Skeletal muscle tissue (tissue), 3 donors: ENCODE measurements at regions not wholly inside any gene's neighbourhood (a gene's known extent, or its start where the extent isn't known, plus 50 kb on each side); places are given as distances from the start of the nearest gene placed in this dataset.
"Not testable (repeated sequence)": the region's sequence is repeated elsewhere in the genome, so short reads cannot be mapped to it uniquely, and the experiment has no call there.

Experiments
- H3K27ac ChIP-seq: one replicate; pipeline ENCODE4 v1.7.0; 2013; ENCODE audit warnings: mild to moderate bottlenecking, low read depth, low read length, inconsistent platforms
- H3K27me3 ChIP-seq, 3 donors: one replicate each; pipeline ENCODE4 v1.7.0; 2013; ENCODE audit warnings: low read length in 3 of 3; ENCODE audit not compliant: control insufficient read depth in 3 of 3, insufficient read depth in 3 of 3
- H3K36me3 ChIP-seq, 3 donors: one replicate each; pipeline ENCODE4 v1.7.0; 2013; ENCODE audit warnings: low read length in 3 of 3; ENCODE audit not compliant: control insufficient read depth in 3 of 3, insufficient read depth in 3 of 3
- H3K4me1 ChIP-seq, 3 donors: one replicate each; pipeline ENCODE4 v1.7.0; 2013; ENCODE audit warnings: low read length in 3 of 3, mild to moderate bottlenecking in 3 of 3; ENCODE audit not compliant: control insufficient read depth in 3 of 3, insufficient read depth in 3 of 3
- H3K4me3 ChIP-seq, 3 donors: one replicate each; pipeline ENCODE4 v1.7.0; 2013; ENCODE audit warnings: low read length in 3 of 3
- H3K9ac ChIP-seq, 3 donors: one replicate each; pipeline ENCODE4 v1.7.0; 2013; ENCODE audit warnings: low read length in 3 of 3, mild to moderate bottlenecking in 3 of 3, moderate library complexity in 2 of 3, low read depth in 1 of 3
- H3K9me3 ChIP-seq, 3 donors: one replicate each; pipeline ENCODE4 v1.7.0; 2013; ENCODE audit warnings: low read length in 3 of 3; ENCODE audit not compliant: control insufficient read depth in 3 of 3
- donor health status: Osteomylitis.

- H3K27me3 ChIP-seq = no peaks in the 10 kb centered on the region
- peaks cover 0 to 8% (median 0%) of the 10 kb centered on the region in 3 donors for H3K9me3 ChIP-seq
- H3K4me1 ChIP-seq = no peaks in the 10 kb centered on the region
Observed at GRCh38 chr14:71429902-71430301, 502.3 kb upstream of the RGS6 start.

DNA sequence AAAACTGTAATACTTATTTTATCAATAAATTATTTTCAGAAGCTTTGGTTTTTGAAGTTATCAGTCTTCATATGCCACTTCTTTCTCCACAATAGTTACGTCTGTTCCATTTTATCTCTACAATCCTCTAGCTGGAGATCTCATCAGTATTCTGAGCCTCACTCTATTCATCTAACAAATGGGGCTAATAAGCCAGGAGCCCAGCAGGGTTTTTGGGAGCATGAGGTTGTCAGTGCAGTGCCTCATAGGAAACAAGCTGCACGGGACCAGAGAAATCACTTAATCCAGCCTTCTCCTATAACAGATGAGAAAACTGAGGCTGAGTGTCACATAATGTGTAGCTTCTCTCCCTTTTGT lies 501.9 kb upstream of the RGS6 start:
- no peak overlapping the region for H3K4me3 ChIP-seq
- H3K9me3 ChIP-seq = peaks cover 0 to 6% (median 0%) of the 10 kb centered on the region in 3 donors
- H3K27ac ChIP-seq = no peak overlapping the region
- H3K36me3 ChIP-seq = no peaks in the 10 kb centered on the region
- H3K4me1 ChIP-seq = no peaks in the 10 kb centered on the region
- no peak overlapping the region for H3K9ac ChIP-seq
- no peaks in the 10 kb centered on the region for H3K27me3 ChIP-seq

More at GRCh38 chr14:71429902-71430301, 502.3 kb upstream of the RGS6 start:
- H3K36me3 ChIP-seq = no peaks in the 10 kb centered on the region
- H3K27ac ChIP-seq = no peak overlapping the region
- H3K4me3 ChIP-seq = no peak overlapping the region
- no peak overlapping the region for H3K9ac ChIP-seq

DNA sequence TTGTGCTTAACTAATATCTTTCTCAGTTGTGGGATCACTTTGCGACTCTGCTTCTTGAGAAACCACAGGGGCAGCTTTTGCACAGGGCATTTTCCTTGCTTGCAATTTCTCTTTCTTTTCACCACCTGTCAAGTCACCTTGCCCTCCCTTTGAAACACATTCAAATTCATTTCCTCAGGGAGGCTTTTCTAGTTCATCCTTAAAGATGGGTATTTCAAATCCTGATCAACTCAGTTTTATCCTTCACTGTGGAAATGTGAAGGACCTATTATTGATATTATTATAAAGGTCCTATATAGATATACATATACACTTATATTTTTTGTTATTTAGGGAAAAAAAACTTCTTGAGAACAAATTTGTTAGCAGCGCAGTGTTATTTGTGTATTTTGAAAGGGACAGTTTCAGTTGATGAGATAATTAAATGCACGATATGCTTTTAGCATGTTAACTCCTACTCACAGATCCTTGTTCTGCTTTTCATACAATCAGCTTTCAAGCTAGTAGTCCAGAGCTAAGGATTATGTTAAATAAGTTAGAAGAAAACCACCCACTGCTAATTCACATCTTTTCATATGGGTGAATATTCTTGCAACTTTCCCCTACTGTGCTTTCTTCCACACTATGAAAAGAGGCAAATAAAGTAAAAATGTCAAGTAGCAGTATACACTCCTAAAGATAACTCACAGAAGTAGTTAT lies 501.4 kb upstream of the RGS6 start:
- no peak overlapping the region for H3K9ac ChIP-seq
- no peaks in the 10 kb centered on the region for H3K27me3 ChIP-seq
- no peaks in the 10 kb centered on the region for H3K4me1 ChIP-seq
- H3K9me3 ChIP-seq = peaks cover 0 to 4% (median 0%) of the 10 kb centered on the region in 3 donors
- no peak overlapping the region for H3K27ac ChIP-seq
- H3K36me3 ChIP-seq = no peaks in the 10 kb centered on the region
- no peak overlapping the region for H3K4me3 ChIP-seq

DNA sequence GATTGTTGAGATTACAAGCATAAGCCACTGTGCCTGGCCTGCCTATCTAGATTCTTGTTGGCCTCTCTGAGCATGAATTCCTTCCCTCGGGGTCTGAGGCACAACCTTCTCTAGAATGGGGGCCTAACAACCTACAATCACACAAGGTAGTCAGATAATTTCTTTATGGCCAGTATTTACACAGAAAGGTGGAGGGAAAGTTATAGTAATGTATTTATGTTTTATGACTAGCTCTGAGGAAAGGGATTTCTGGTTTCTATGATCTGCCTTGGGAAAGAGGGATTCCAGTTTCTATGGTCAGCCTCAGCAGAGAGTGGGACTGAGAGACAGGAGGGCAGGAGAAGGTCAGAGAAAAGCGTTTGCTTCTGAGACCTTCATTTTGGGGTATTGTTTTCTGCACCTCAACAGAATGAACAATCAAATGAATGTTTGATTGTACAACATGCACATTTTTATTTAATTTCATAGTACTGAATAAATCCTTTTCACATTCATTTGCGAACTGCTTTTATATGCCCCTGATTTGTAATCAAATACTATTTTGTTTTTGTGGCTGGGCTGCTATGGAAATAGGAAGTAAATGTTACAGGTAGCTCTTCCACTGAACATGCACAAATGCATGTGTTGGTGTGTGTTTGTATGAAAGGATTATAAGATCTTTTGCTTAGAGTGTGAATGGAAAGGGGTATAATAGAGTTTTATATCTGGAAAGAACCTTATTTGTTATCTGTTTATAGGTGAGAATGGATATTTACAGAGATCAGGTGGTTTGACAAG lies 499.7 kb upstream of the RGS6 start:
- H3K36me3 ChIP-seq = no peaks in the 10 kb centered on the region
- H3K4me1 ChIP-seq = no peaks in the 10 kb centered on the region
- no peak overlapping the region for H3K4me3 ChIP-seq
- H3K27me3 ChIP-seq = no peaks in the 10 kb centered on the region
- H3K9me3 ChIP-seq = peaks cover 0 to under 1% (median 0%) of the 10 kb centered on the region in 3 donors
- no peak overlapping the region for H3K9ac ChIP-seq
- no peak overlapping the region for H3K27ac ChIP-seq

GRCh38 chr14:71433303-71433702 lies 498.9 kb upstream of the RGS6 start:
- Histone ChIP-seq H3K27ac (no peak overlapping the region), H3K9me3 (no peaks in the 10 kb centered on the region), H3K9ac (no peak overlapping the region), H3K4me3 (no peak overlapping the region), H3K4me1 (no peaks in the 10 kb centered on the region), H3K36me3 (no peaks in the 10 kb centered on the region), H3K27me3 (no peaks in the 10 kb centered on the region)

GRCh38 chr14:71435641-71436040 lies 496.6 kb upstream of the RGS6 start:
- H3K4me3 ChIP-seq, H3K9me3 ChIP-seq, H3K27ac ChIP-seq, H3K9ac ChIP-seq, H3K4me1 ChIP-seq, H3K27me3 ChIP-seq, H3K36me3 ChIP-seq: not testable (repeated sequence)

GRCh38 chr14:71437870-71438269 lies 494.4 kb upstream of the RGS6 start:
- Histone ChIP-seq H3K9me3 (no peaks in the 10 kb centered on the region), H3K4me3 (no peak overlapping the region), H3K9ac (no peak overlapping the region)

DNA sequence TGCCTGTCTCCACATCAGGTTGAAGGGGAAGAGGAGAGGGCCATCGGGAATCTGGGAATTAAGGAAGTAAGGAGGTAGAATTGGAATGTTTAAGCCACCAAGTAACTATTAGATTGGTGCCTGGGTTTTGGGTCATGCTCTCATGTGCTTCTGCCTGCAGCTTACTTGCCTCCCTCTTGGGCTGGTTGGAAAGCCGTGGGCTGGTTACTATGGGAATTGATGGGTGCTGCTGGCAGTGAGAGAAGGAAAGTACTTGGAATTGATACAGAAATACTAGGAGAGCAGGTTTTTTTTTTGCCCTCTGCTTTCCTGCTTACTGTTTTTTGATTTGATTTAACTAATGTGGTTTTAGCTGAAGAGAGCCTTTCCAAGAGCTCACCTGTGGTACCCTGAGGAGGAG lies 493.5 kb upstream of the RGS6 start:
- peaks cover 0 to 6% (median 0%) of the 10 kb centered on the region in 3 donors for H3K4me1 ChIP-seq
- H3K4me3 ChIP-seq = no peak overlapping the region
- H3K27ac ChIP-seq = no peak overlapping the region
- no peaks in the 10 kb centered on the region for H3K27me3 ChIP-seq
- no peaks in the 10 kb centered on the region for H3K9me3 ChIP-seq
- H3K9ac ChIP-seq = no peak overlapping the region
- H3K36me3 ChIP-seq = no peaks in the 10 kb centered on the region

More at GRCh38 chr14:71437870-71438269, 494.4 kb upstream of the RGS6 start:
- Histone ChIP-seq H3K27ac (no peak overlapping the region), H3K36me3 (no peaks in the 10 kb centered on the region), H3K4me1 (peaks cover 0 to 6% (median 0%) of the 10 kb centered on the region in 3 donors), H3K27me3 (no peaks in the 10 kb centered on the region)

GRCh38 chr14:71441126-71441525 lies 491.1 kb upstream of the RGS6 start:
- no peak overlapping the region for H3K9ac ChIP-seq
- H3K4me3 ChIP-seq = no peak overlapping the region
- no peak overlapping the region for H3K27ac ChIP-seq
- H3K4me1 ChIP-seq = peaks cover 0 to 6% (median 0%) of the 10 kb centered on the region in 3 donors
- no peaks in the 10 kb centered on the region for H3K27me3 ChIP-seq
- H3K36me3 ChIP-seq = no peaks in the 10 kb centered on the region
- no peaks in the 10 kb centered on the region for H3K9me3 ChIP-seq

GRCh38 chr14:71444030-71444822 lies 488.0 kb upstream of the RGS6 start:
- Histone ChIP-seq H3K27ac (no peak overlapping the region), H3K27me3 (no peaks in the 10 kb centered on the region), H3K9ac (no peak overlapping the region), H3K36me3 (no peaks in the 10 kb centered on the region), H3K9me3 (no peaks in the 10 kb centered on the region), H3K4me3 (no peak overlapping the region), H3K4me1 (no peaks in the 10 kb centered on the region)
